ENCODE measurements at regions not wholly inside any gene's neighbourhood (a gene's known extent, or its start where the extent isn't known, plus 50 kb on each side); places are given as distances from the start of the nearest gene placed in this dataset.
"Not testable (repeated sequence)": the region's sequence is repeated elsewhere in the genome, so short reads cannot be mapped to it uniquely, and the experiment has no call there.

- H3K27ac ChIP-seq = no peak overlapping the region
- no peak overlapping the region for H3K4me3 ChIP-seq (ENCODE audit: low read depth, low read length)
- in situ Hi-C loops (cut with HindIII; ENCODE audit: low pct_ligation_motif_present, low sequenced_read_pairs) = no loop called here
- H3K36me3 ChIP-seq (replicated peaks) = no peaks in the 10 kb centered on the region
- DNase-seq = no peak
- no peak for TF ChIP-seq CTCF (IDR thresholded peaks at IDR 0.05; ENCODE audit: low read depth, low read length, missing control alignments)
- H3K27me3 ChIP-seq (replicated peaks) = no peaks in the 10 kb centered on the region
Observed at GRCh38 chr15:98077186-98077585, 116.7 kb downstream of the ARRDC4 start.

GRCh38 chr15:98080791-98081190 is 120.3 kb downstream of the ARRDC4 start:
- in situ Hi-C loops (cut with HindIII; ENCODE audit: low pct_ligation_motif_present, low sequenced_read_pairs) = no loop called here
- Histone ChIP-seq H3K27ac (no peak overlapping the region), H3K27me3 (replicated peaks) (no peaks in the 10 kb centered on the region), H3K36me3 (replicated peaks) (no peaks in the 10 kb centered on the region), H3K4me3 (ENCODE audit: low read depth, low read length) (no peak overlapping the region)
- no peak for TF ChIP-seq CTCF (IDR thresholded peaks at IDR 0.05; ENCODE audit: low read depth, low read length, missing control alignments)
- DNase-seq = no peak

- Histone ChIP-seq H3K27me3 (replicated peaks) (no peaks in the 10 kb centered on the region), H3K36me3 (replicated peaks) (no peaks in the 10 kb centered on the region), H3K4me3 (ENCODE audit: low read depth, low read length) (no peak overlapping the region), H3K27ac (no peak overlapping the region)
- no peak for TF ChIP-seq CTCF (IDR thresholded peaks at IDR 0.05; ENCODE audit: low read depth, low read length, missing control alignments)
- in situ Hi-C loops (cut with HindIII; ENCODE audit: low pct_ligation_motif_present, low sequenced_read_pairs) = no loop called here
- no peak for DNase-seq
Observed at GRCh38 chr15:98083203-98083910, 122.9 kb downstream of the ARRDC4 start.

GRCh38 chr15:98085003-98085639 is 124.6 kb downstream of the ARRDC4 start:
- no peaks in the 10 kb centered on the region for H3K27me3 ChIP-seq (replicated peaks)
- no peak overlapping the region for H3K27ac ChIP-seq
- in situ Hi-C loops (cut with HindIII; ENCODE audit: low pct_ligation_motif_present, low sequenced_read_pairs) = no loop called here
- H3K36me3 ChIP-seq (replicated peaks) = no peaks in the 10 kb centered on the region
- H3K4me3 ChIP-seq (ENCODE audit: low read depth, low read length) = no peak overlapping the region
- peak; percentile 56 for TF ChIP-seq CTCF (IDR thresholded peaks at IDR 0.05; ENCODE audit: low read depth, low read length, missing control alignments)
- DNase-seq = peak; percentile 48

GRCh38 chr15:98088307-98088945 is 127.9 kb downstream of the ARRDC4 start:
- H3K4me3 ChIP-seq (ENCODE audit: low read depth, low read length); H3K27me3 ChIP-seq (replicated peaks); DNase-seq; H3K27ac ChIP-seq; H3K36me3 ChIP-seq (replicated peaks); in situ Hi-C loops (cut with HindIII; ENCODE audit: low pct_ligation_motif_present, low sequenced_read_pairs): not testable (repeated sequence)

- H3K27me3 ChIP-seq (replicated peaks); in situ Hi-C loops (cut with HindIII; ENCODE audit: low pct_ligation_motif_present, low sequenced_read_pairs); H3K4me3 ChIP-seq (ENCODE audit: low read depth, low read length); H3K36me3 ChIP-seq (replicated peaks); DNase-seq; H3K27ac ChIP-seq: not testable (repeated sequence)
Observed at GRCh38 chr15:98089352-98089751, 128.8 kb downstream of the ARRDC4 start.

GRCh38 chr15:98097986-98098385 is 137.5 kb downstream of the ARRDC4 start:
- in situ Hi-C loops (cut with HindIII; ENCODE audit: low pct_ligation_motif_present, low sequenced_read_pairs); H3K36me3 ChIP-seq (replicated peaks); H3K27ac ChIP-seq; DNase-seq; H3K4me3 ChIP-seq (ENCODE audit: low read depth, low read length); H3K27me3 ChIP-seq (replicated peaks): not testable (repeated sequence)

GRCh38 chr15:98100606-98101005 is 140.1 kb downstream of the ARRDC4 start:
- H3K36me3 ChIP-seq (replicated peaks); DNase-seq; H3K4me3 ChIP-seq (ENCODE audit: low read depth, low read length); in situ Hi-C loops (cut with HindIII; ENCODE audit: low pct_ligation_motif_present, low sequenced_read_pairs); H3K27ac ChIP-seq; H3K27me3 ChIP-seq (replicated peaks): not testable (repeated sequence)
